ENCODE measurements at regions not wholly inside any gene's neighbourhood (a gene's known extent, or its start where the extent isn't known, plus 50 kb on each side); places are given as distances from the start of the nearest gene placed in this dataset.
"Not testable (repeated sequence)": the region's sequence is repeated elsewhere in the genome, so short reads cannot be mapped to it uniquely, and the experiment has no call there.

- Histone ChIP-seq H3K27me3 (no peaks in the 10 kb centered on the region), H3K4me1 (peaks cover 12% of the 10 kb centered on the region), H3K4me2 (no peak overlapping the region), H2AFZ (replicated peaks) (no peak overlapping the region), H3K27ac (no peak overlapping the region), H3K4me3 (no peak overlapping the region), H3K9me3 (ENCODE audit: low read depth) (no peaks in the 10 kb centered on the region), H3K36me3 (no peaks in the 10 kb centered on the region), H3K79me2 (ENCODE audit: low read depth) (no peaks in the 10 kb centered on the region), H4K20me1 (ENCODE audit: low read depth) (no peaks in the 10 kb centered on the region), H3K9ac (no peak overlapping the region), H3F3A (ENCODE audit: low read depth) (no peaks in the 10 kb centered on the region)
- H3K9me3 Mint-ChIP-seq = peaks cover 2% of the 10 kb centered on the region
- H3K27me3 Mint-ChIP-seq (ENCODE audit: insufficient read depth, low read depth) = peaks cover 2% of the 10 kb centered on the region
- H3K4me1 Mint-ChIP-seq = peaks cover 16% of the 10 kb centered on the region
- H3K36me3 Mint-ChIP-seq = no peaks in the 10 kb centered on the region
- DNase-seq (ENCODE audit: low spot score) = no peak
- no peak overlapping the region for H3K27ac Mint-ChIP-seq
- no peak for TF ChIP-seq EZH2phosphoT487 (IDR thresholded peaks at IDR 0.05)
- TF ChIP-seq EZH2 (IDR thresholded peaks at IDR 0.05) = no peak
- no peak for TF ChIP-seq CTCF (IDR thresholded peaks at IDR 0.05)
- H3K4me3 Mint-ChIP-seq = no peak overlapping the region
Observed at GRCh38 chr3:98710067-98710659, 53.0 kb upstream of the ST3GAL6 start.

- H2AFZ ChIP-seq (replicated peaks) = no peak overlapping the region
- Mint-ChIP-seq H3K36me3 (no peaks in the 10 kb centered on the region), H3K4me1 (peaks cover 16% of the 10 kb centered on the region), H3K27me3 (ENCODE audit: insufficient read depth, low read depth) (peaks cover 2% of the 10 kb centered on the region), H3K27ac (peak overlapping the region; percentile 78), H3K4me3 (no peak overlapping the region), H3K9me3 (peaks cover 2% of the 10 kb centered on the region)
- TF ChIP-seq EZH2phosphoT487 (IDR thresholded peaks at IDR 0.05) = no peak
- TF ChIP-seq CTCF (IDR thresholded peaks at IDR 0.05) = no peak
- TF ChIP-seq EZH2 (IDR thresholded peaks at IDR 0.05) = no peak
- peaks cover 12% of the 10 kb centered on the region for H3K4me1 ChIP-seq
- H3K27ac ChIP-seq = no peak overlapping the region
- H3K4me2 ChIP-seq = no peak overlapping the region
- H3K27me3 ChIP-seq = no peaks in the 10 kb centered on the region
- no peak for DNase-seq (ENCODE audit: low spot score)
- no peaks in the 10 kb centered on the region for H3K36me3 ChIP-seq
- H3K9ac ChIP-seq = no peak overlapping the region
- H3K9me3 ChIP-seq (ENCODE audit: low read depth) = no peaks in the 10 kb centered on the region
- no peak overlapping the region for H3K4me3 ChIP-seq
- H4K20me1 ChIP-seq (ENCODE audit: low read depth) = no peaks in the 10 kb centered on the region
- H3F3A ChIP-seq (ENCODE audit: low read depth) = no peaks in the 10 kb centered on the region
- H3K79me2 ChIP-seq (ENCODE audit: low read depth) = no peaks in the 10 kb centered on the region
Observed at GRCh38 chr3:98711426-98711825, 51.7 kb upstream of the ST3GAL6 start.

GRCh38 chr3:98712726-98713125 lies 50.4 kb upstream of the ST3GAL6 start:
- Histone ChIP-seq H3K27ac (no peak overlapping the region), H3K79me2 (ENCODE audit: low read depth) (no peaks in the 10 kb centered on the region), H3F3A (ENCODE audit: low read depth) (no peaks in the 10 kb centered on the region), H3K9ac (no peak overlapping the region), H3K4me2 (no peak overlapping the region), H3K27me3 (no peaks in the 10 kb centered on the region), H3K36me3 (no peaks in the 10 kb centered on the region), H2AFZ (replicated peaks) (no peak overlapping the region), H4K20me1 (ENCODE audit: low read depth) (no peaks in the 10 kb centered on the region), H3K9me3 (ENCODE audit: low read depth) (no peaks in the 10 kb centered on the region), H3K4me3 (no peak overlapping the region), H3K4me1 (peaks cover 12% of the 10 kb centered on the region)
- Mint-ChIP-seq H3K36me3 (no peaks in the 10 kb centered on the region), H3K4me3 (no peak overlapping the region), H3K4me1 (peaks cover 16% of the 10 kb centered on the region), H3K9me3 (peaks cover 5% of the 10 kb centered on the region), H3K27ac (no peak overlapping the region), H3K27me3 (ENCODE audit: insufficient read depth, low read depth) (peaks cover 3% of the 10 kb centered on the region)
- DNase-seq (ENCODE audit: low spot score) = no peak
- no peak for TF ChIP-seq EZH2 (IDR thresholded peaks at IDR 0.05)
- no peak for TF ChIP-seq EZH2phosphoT487 (IDR thresholded peaks at IDR 0.05)
- no peak for TF ChIP-seq CTCF (IDR thresholded peaks at IDR 0.05)

GRCh38 chr3:98713332-98713731 lies 49.8 kb upstream of the ST3GAL6 start:
- H4K20me1 ChIP-seq (ENCODE audit: low read depth); DNase-seq (ENCODE audit: low spot score); H3K27ac ChIP-seq; H3K4me2 ChIP-seq; H3K36me3 Mint-ChIP-seq; H3K9ac ChIP-seq; H3K27me3 Mint-ChIP-seq (ENCODE audit: insufficient read depth, low read depth); H3F3A ChIP-seq (ENCODE audit: low read depth); H3K27ac Mint-ChIP-seq; H3K4me1 ChIP-seq; H3K9me3 Mint-ChIP-seq; H3K9me3 ChIP-seq (ENCODE audit: low read depth); H3K4me3 ChIP-seq; H3K27me3 ChIP-seq; H2AFZ ChIP-seq (replicated peaks); H3K36me3 ChIP-seq; H3K4me3 Mint-ChIP-seq; H3K79me2 ChIP-seq (ENCODE audit: low read depth): not testable (repeated sequence)
- H3K4me1 Mint-ChIP-seq = peaks cover 12% of the 10 kb centered on the region
